GM23338 (cell line): ENCODE measurements at regions not wholly inside any gene's neighbourhood (a gene's known extent, or its start where the extent isn't known, plus 50 kb on each side); places are given as distances from the start of the nearest gene placed in this dataset.

ENCODE experiments used
- ATAC-seq: fragments of 200-7000 bp; cut with Tn5 transposase; 3 replicates; pipeline ENCODE4 v1.9.1; 2020
- DNase-seq: peaks from one replicate; pipeline ENCODE4 v3.0.0-alpha.2; 2015; ENCODE audit warnings: low spot score
- H2AFZ ChIP-seq: fragments of 200-600 bp; sonication (generic); 2 replicates; pipeline ENCODE4 v1.8.0; 2016; ENCODE audit warnings: antibody characterized with exemption, mild to moderate bottlenecking, moderate library complexity
- H3F3A ChIP-seq: fragments of 200-600 bp; sonication (generic); replicated peaks from 2 replicates; pipeline ENCODE4 v1.8.0; 2017; ENCODE audit warnings: antibody characterized with exemption, mixed run types, low read depth
- H3K27ac ChIP-seq: fragments of 200-600 bp; sonication (generic); 2 replicates; pipeline ENCODE4 v1.6.1; 2016; ENCODE audit warnings: low read depth
- H3K27me3 ChIP-seq: fragments of 200-600 bp; sonication (generic); 2 replicates; pipeline ENCODE4 v1.8.0; 2016; ENCODE audit warnings: mild to moderate bottlenecking, mixed run types, moderate library complexity; ENCODE audit not compliant: insufficient read depth
- H3K36me3 ChIP-seq: fragments of 200-600 bp; sonication (generic); 2 replicates; pipeline ENCODE4 v1.8.0; 2016; ENCODE audit warnings: mild to moderate bottlenecking; ENCODE audit not compliant: insufficient read depth
- H3K4me1 ChIP-seq: fragments of 200-600 bp; sonication (generic); 2 replicates; pipeline ENCODE4 v1.8.0; 2016; ENCODE audit warnings: mild to moderate bottlenecking, moderate library complexity; ENCODE audit not compliant: insufficient read depth
- H3K4me2 ChIP-seq: fragments of 200-600 bp; sonication (generic); 2 replicates; pipeline ENCODE4 v1.7.1; 2017; ENCODE audit warnings: mixed run types
- H3K4me3 ChIP-seq: fragments of 200-600 bp; sonication (generic); 2 replicates; pipeline ENCODE4 v1.6.1; 2016; ENCODE audit warnings: mixed run types
- H3K79me2 ChIP-seq: fragments of 200-600 bp; sonication (generic); replicated peaks from 2 replicates; pipeline ENCODE4 v1.8.0; 2017; ENCODE audit warnings: mild to moderate bottlenecking; ENCODE audit not compliant: insufficient read depth
- H3K9me2 ChIP-seq: fragments of 200-600 bp; sonication (generic); 2 replicates; pipeline ENCODE4 v1.8.0; 2017; ENCODE audit not compliant: insufficient read depth
- H4K20me1 ChIP-seq: fragments of 200-600 bp; sonication (generic); replicated peaks from 2 replicates; pipeline ENCODE4 v1.8.0; 2017; ENCODE audit warnings: mild to moderate bottlenecking; ENCODE audit not compliant: insufficient read depth
- H3K27ac Mint-ChIP-seq: 2 replicates; pipeline ENCODE4 v1.8.0; 2020; ENCODE audit warnings: inconsistent platforms, mild to moderate bottlenecking, moderate library complexity, mixed read lengths
- H3K27me3 Mint-ChIP-seq: 3 replicates; pipeline ENCODE4 v1.8.0; 2022; ENCODE audit warnings: low read depth, mild to moderate bottlenecking, moderate library complexity, mixed read lengths, inconsistent platforms; ENCODE audit not compliant: insufficient read depth, poor library complexity
- H3K36me3 Mint-ChIP-seq: 3 replicates; pipeline ENCODE4 v1.8.0; 2021; ENCODE audit warnings: low read depth, mild to moderate bottlenecking, inconsistent platforms, moderate library complexity, mixed read lengths
- H3K4me1 Mint-ChIP-seq: 3 replicates; pipeline ENCODE4 v1.8.0; 2020; ENCODE audit warnings: mild to moderate bottlenecking, inconsistent platforms, mixed read lengths
- H3K4me3 Mint-ChIP-seq: 3 replicates; pipeline ENCODE4 v1.8.0; 2021; ENCODE audit warnings: moderate library complexity, mild to moderate bottlenecking, inconsistent platforms, mixed read lengths
- H3K9me3 Mint-ChIP-seq: 3 replicates; pipeline ENCODE4 v1.8.0; 2020; ENCODE audit warnings: moderate library complexity, mild to moderate bottlenecking, inconsistent platforms, mixed read lengths
- CREB1 ChIP-seq: fragments of 250-450 bp; sonication (Bioruptor Pico); IDR thresholded peaks from 2 replicates; pipeline ENCODE4 v1.5.0; 2020; ENCODE audit warnings: low read depth, mild to moderate bottlenecking, moderate library complexity
- CTCF ChIP-seq, 2 experiments: fragments of 200-600 bp in 1 of 2; sonication (generic) in 1 of 2; conservative IDR thresholded peaks; 2 replicates each; pipeline versions ENCODE4 v1.5.1 to v1.6.1; 2016 to 2017; ENCODE audit warnings: antibody characterized with exemption in 2 of 2, low read depth in 2 of 2, mild to moderate bottlenecking in 2 of 2, moderate library complexity in 1 of 2
- ETS1 ChIP-seq: IDR thresholded peaks from 2 replicates; pipeline ENCODE4 v1.6.1; 2016; ENCODE audit warnings: antibody characterized with exemption
- EZH2 ChIP-seq: fragments of 200-600 bp; sonication (generic); IDR thresholded peaks from one replicate; pipeline ENCODE4 v1.8.0; 2017; ENCODE audit warnings: antibody characterized with exemption, mild to moderate bottlenecking, low read depth; ENCODE audit not compliant: unreplicated experiment
- EZH2phosphoT487 ChIP-seq: fragments of 200-600 bp; sonication (generic); IDR thresholded peaks from one replicate; pipeline ENCODE4 v1.8.1; 2018; ENCODE audit warnings: antibody characterized with exemption; ENCODE audit not compliant: unreplicated experiment
- JUNB ChIP-seq: IDR thresholded peaks from one replicate; pipeline ENCODE4 v1.6.1; 2016; ENCODE audit warnings: antibody characterized with exemption; ENCODE audit not compliant: unreplicated experiment
- NANOG ChIP-seq: IDR thresholded peaks from 2 replicates; pipeline ENCODE4 v1.6.1; 2016; ENCODE audit warnings: antibody characterized with exemption, borderline replicate concordance
- POLR2AphosphoS5 ChIP-seq: IDR thresholded peaks from 2 replicates; pipeline ENCODE4 v1.6.1; 2016; ENCODE audit warnings: antibody characterized with exemption, low read depth
- REST ChIP-seq: IDR thresholded peaks from one replicate; pipeline ENCODE4 v1.6.1; 2018; ENCODE audit warnings: antibody characterized with exemption; ENCODE audit not compliant: unreplicated experiment
- STAT1 ChIP-seq: IDR thresholded peaks from one replicate; pipeline ENCODE4 v1.6.1; 2016; ENCODE audit warnings: antibody characterized with exemption; ENCODE audit not compliant: unreplicated experiment
- ZNF114 ChIP-seq: fragments of 250-450 bp; sonication (Bioruptor Pico); IDR thresholded peaks from 2 replicates; pipeline ENCODE4 v1.5.0; 2020; ENCODE audit warnings: mild to moderate bottlenecking, moderate library complexity
- ZNF331 ChIP-seq: fragments of 250-450 bp; sonication (Bioruptor Pico); IDR thresholded peaks from 2 replicates; pipeline ENCODE4 v1.5.0; 2020; ENCODE audit warnings: low read depth, mild to moderate bottlenecking, moderate library complexity
- ZNF462 ChIP-seq: fragments of 250-450 bp; sonication (Bioruptor Pico); IDR thresholded peaks from 2 replicates; pipeline ENCODE4 v1.5.0; 2020; ENCODE audit warnings: mild to moderate bottlenecking, moderate library complexity

GRCh38 chr2:8548619-8549150 lies 133.2 kb upstream of the ID2 start:
- peaks cover 7% of the 10 kb centered on the region for H3K27me3 Mint-ChIP-seq
- H3K4me3 ChIP-seq: no peak overlapping the region
- H3K9me2 ChIP-seq: no peaks in the 10 kb centered on the region
- H3K4me3 Mint-ChIP-seq: no peak overlapping the region
- ATAC-seq: no peak
- no peak overlapping the region for H3K4me2 ChIP-seq
- H3F3A ChIP-seq: no peaks in the 10 kb centered on the region
- no peaks in the 10 kb centered on the region; the same call in 2 of the 3 replicates for H3K36me3 Mint-ChIP-seq
- DNase-seq: no peak
- no peaks in the 10 kb centered on the region for H3K4me1 ChIP-seq
- no peak overlapping the region for H3K27ac ChIP-seq
- no peak overlapping the region for H3K27ac Mint-ChIP-seq
- no peaks in the 10 kb centered on the region for H3K9me3 Mint-ChIP-seq
- peaks cover 9% of the 10 kb centered on the region; the same call in 2 of the 3 replicates for H3K4me1 Mint-ChIP-seq
- H4K20me1 ChIP-seq: no peaks in the 10 kb centered on the region
- no peaks in the 10 kb centered on the region for H3K27me3 ChIP-seq
- H2AFZ ChIP-seq: no peak overlapping the region
- TF ChIP-seq ETS1 (no peak), CREB1 (CRISPR knock-in tag) (no peak), POLR2AphosphoS5 (no peak), CTCF (conservative IDR thresholded peaks at IDR 0.05; ENCODE audit: low read depth in 2 of 2) (no peak), ZNF114 (no peak), EZH2phosphoT487 (no peak), NANOG (no peak), EZH2 (no peak), ZNF462 (CRISPR knock-in tag) (no peak), ZNF331 (CRISPR knock-in tag) (no peak), JUNB (no peak), STAT1 (no peak), REST (no peak)
- H3K79me2 ChIP-seq: no peaks in the 10 kb centered on the region
- H3K36me3 ChIP-seq: no peaks in the 10 kb centered on the region
